ENCODE measurements at regions not wholly inside any gene's neighbourhood (a gene's known extent, or its start where the extent isn't known, plus 50 kb on each side); places are given as distances from the start of the nearest gene placed in this dataset.

DNA sequence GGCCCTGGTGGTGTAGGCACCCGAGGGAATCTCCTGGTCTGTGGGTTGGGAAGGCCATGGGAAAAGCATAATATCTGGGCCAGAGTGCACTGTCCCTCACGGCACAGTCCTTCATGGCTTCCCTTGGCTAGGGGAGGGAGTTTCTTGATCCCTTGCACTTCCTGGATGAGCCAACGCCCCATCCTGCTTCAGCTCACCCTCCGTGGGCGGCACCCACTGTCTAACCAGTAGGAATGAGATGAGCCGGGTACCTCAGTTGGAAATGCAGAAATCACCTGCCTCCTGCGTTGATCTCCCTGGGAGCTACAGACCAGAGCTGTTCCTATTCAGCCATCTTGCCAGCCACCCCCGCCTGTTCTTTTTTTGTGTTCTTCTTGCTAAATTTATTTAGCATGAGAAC lies 134.4 kb downstream of the LEPR start:
- Histone ChIP-seq H3K27me3 (no peaks in the 10 kb centered on the region), H3K4me3 (no peak overlapping the region), H3K27ac (peak overlapping the region in 1 of 2 donors; percentile 38), H3K9me3 (peaks cover 0 to 31% of the 10 kb centered on the region in 2 donors), H3K36me3 (no peaks in the 10 kb centered on the region), H3K4me1 (no peaks in the 10 kb centered on the region)
- intact Hi-C loops (cut with DNase I), result no loop called here
- TF ChIP-seq, protein P1, sequence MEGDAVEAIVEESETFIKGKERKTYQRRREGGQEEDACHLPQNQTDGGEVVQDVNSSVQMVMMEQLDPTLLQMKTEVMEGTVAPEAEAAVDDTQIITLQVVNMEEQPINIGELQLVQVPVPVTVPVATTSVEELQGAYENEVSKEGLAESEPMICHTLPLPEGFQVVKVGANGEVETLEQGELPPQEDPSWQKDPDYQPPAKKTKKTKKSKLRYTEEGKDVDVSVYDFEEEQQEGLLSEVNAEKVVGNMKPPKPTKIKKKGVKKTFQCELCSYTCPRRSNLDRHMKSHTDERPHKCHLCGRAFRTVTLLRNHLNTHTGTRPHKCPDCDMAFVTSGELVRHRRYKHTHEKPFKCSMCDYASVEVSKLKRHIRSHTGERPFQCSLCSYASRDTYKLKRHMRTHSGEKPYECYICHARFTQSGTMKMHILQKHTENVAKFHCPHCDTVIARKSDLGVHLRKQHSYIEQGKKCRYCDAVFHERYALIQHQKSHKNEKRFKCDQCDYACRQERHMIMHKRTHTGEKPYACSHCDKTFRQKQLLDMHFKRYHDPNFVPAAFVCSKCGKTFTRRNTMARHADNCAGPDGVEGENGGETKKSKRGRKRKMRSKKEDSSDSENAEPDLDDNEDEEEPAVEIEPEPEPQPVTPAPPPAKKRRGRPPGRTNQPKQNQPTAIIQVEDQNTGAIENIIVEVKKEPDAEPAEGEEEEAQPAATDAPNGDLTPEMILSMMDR (IDR thresholded peaks at IDR 0.05), result no peak
- ATAC-seq, result no peak
- no peak for DNase-seq

DNA sequence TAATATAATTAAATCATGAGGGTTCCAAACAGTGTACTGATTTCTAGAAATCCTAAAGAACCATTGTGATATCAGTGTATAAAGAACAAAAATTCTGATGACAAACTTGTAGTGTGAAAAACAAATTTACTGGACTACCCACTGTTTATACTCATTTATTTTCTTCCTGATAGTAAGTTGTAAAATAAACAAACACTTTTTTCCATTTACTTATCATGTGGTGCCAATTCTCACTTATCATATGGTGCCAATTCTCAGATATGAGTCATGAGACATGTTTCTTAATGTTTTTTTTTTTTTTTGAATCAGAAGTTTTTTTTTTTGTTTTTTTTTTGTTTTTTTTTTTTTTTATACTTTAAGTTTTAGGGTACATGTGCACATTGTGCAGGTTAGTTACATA lies 137.7 kb downstream of the LEPR start:
- Histone ChIP-seq H3K4me3 (no peak overlapping the region), H3K27me3 (no peaks in the 10 kb centered on the region), H3K4me1 (no peaks in the 10 kb centered on the region), H3K9me3 (peaks cover 0 to 13% of the 10 kb centered on the region in 2 donors), H3K27ac (no peak overlapping the region), H3K36me3 (no peaks in the 10 kb centered on the region)
- TF ChIP-seq, protein P1 (IDR thresholded peaks at IDR 0.05), result no peak
- intact Hi-C loops (cut with DNase I), result no loop called here
- no peak for DNase-seq
- no peak for ATAC-seq

DNA sequence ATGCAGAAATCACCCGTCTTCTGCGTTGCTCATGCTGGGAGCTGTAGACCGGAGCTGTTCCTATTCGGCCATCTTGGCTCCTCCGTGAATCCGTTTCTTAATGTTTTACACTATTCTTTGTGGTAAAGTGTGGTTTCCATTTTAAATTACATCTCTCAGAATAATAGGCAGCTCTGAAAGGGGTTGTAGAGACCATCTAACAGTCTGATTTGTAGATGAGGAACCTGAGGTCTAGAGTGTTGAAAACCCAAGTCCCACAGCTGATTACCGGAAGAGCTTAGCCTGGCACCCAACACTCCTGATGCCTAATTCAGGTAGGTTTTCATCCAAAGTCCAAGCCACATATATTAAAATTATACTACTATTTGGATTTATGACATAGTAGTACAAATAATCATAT lies 144.0 kb downstream of the LEPR start:
- Histone ChIP-seq H3K27me3 (no peaks in the 10 kb centered on the region), H3K27ac (no peak overlapping the region), H3K4me3 (no peak overlapping the region), H3K4me1 (no peaks in the 10 kb centered on the region), H3K36me3 (peaks cover 0 to 7% of the 10 kb centered on the region in 2 donors), H3K9me3 (peaks cover 0 to 2% of the 10 kb centered on the region in 2 donors)
- ATAC-seq, result no peak
- intact Hi-C loops (cut with DNase I), result no loop called here
- TF ChIP-seq, protein P1 (IDR thresholded peaks at IDR 0.05), result no peak
- DNase-seq, result no peak

DNA sequence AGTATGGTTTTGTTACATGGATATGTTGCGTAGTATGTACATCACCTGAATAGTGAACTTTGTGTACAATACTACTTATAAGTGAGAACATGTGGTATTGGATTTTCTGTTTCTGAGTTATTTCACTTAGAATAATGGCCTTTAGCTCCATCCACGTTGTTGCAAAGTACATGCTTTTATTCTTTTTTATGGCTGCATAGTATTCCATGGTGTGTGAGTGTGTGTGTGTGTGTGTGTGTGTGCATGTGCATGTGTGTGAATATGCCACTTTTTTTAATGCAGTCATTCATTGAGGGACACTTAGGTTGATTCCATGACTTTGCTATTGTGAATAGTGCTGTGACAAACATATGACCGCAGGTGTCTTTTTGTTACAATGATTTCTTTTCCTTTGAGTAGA lies 147.8 kb downstream of the LEPR start:
- Histone ChIP-seq H3K27ac (no peak overlapping the region), H3K4me3 (no peak overlapping the region), H3K27me3 (no peaks in the 10 kb centered on the region), H3K36me3 (peaks cover 0 to 7% of the 10 kb centered on the region in 2 donors), H3K4me1 (no peaks in the 10 kb centered on the region), H3K9me3 (peaks cover 0 to 2% of the 10 kb centered on the region in 2 donors)
- DNase-seq (no peak), ATAC-seq (no peak)
- intact Hi-C loops (cut with DNase I), result no loop called here
- TF ChIP-seq, protein P1 (IDR thresholded peaks at IDR 0.05), result no peak

DNA sequence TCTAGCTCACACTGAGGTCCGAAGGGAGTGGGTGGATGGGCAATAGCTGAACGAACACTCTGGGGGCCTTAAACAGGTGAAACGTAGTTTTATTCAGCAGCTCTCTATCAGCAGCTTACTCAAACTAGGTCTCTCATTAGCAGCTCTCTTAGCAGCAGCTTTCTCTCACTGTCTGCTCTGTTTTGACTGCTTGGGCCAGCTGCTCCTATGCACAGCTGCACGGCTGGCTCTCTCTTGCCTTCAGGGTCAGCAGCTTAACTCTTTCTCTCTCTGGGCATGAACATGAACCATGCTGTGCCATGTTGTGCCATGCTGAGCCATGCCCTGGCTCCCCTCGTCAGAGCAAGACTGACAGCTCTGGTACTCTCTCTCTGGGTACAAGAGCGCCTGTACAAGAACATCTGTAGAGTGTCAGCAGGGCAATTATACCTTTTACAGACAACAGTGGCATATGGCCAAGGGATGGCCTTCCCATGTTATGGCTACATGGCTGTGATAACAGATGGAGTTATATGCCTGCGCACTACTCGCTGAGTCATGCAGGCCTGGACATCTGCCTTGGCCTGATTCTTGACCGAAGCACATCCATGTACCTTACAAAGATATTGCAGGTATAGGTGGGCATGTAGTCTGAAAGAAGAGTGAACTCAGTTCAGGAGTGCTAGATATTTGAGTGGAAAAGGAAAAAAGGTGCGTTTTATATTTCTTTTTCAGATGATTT lies 152.4 kb downstream of the LEPR start:
- DNase-seq (no peak), ATAC-seq (no peak)
- TF ChIP-seq, protein P1 (IDR thresholded peaks at IDR 0.05), result no peak
- Histone ChIP-seq H3K4me1 (no peaks in the 10 kb centered on the region), H3K27me3 (no peaks in the 10 kb centered on the region), H3K4me3 (no peak overlapping the region), H3K27ac (no peak overlapping the region), H3K9me3 (no peaks in the 10 kb centered on the region), H3K36me3 (peaks cover 0 to 6% of the 10 kb centered on the region in 2 donors)
- intact Hi-C loops (cut with DNase I), result no loop called here

Measured in left lung (tissue), 4 donors.